NT2/D1 (cell line): ENCODE measurements at regions not wholly inside any gene's neighbourhood (a gene's known extent, or its start where the extent isn't known, plus 50 kb on each side); places are given as distances from the start of the nearest gene placed in this dataset.

Experiments
- SUZ12 ChIP-seq: IDR thresholded peaks from 2 replicates; pipeline ENCODE4 v1.6.1; 2011; ENCODE audit not compliant: insufficient read length, insufficient read depth; ENCODE audit errors: extremely low read depth
- YY1 ChIP-seq: IDR thresholded peaks from 2 replicates; pipeline ENCODE4 v1.6.1; 2011; ENCODE audit not compliant: insufficient read length, insufficient read depth

DNA sequence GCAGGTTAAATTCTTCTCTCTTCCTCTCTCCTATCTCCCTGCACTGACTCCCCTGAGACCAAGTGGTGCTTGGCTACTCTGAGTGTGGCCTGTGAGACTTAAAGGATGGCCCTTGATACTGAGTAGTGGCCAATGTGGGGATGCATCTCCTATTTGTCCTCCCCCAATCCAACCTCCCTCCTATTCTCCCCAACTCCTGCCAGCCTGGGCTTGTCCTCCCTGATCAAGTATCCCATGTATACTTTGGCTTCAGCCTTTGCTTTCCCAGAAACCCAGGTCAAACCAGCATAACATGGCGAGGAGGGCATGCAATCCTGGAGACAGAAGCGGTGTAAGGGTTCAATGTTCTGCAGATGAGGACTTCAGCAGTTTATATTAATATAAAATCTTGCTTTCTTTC lies 77.9 kb upstream of the GRB10 start:
- TF ChIP-seq YY1 = no peak
- no peak for TF ChIP-seq SUZ12
